ENCODE measurements at regions not wholly inside any gene's neighbourhood (a gene's known extent, or its start where the extent isn't known, plus 50 kb on each side); places are given as distances from the start of the nearest gene placed in this dataset.

- CTCF ChIA-PET: interaction anchor here (9.2 kb wide), 1 partner anchor 15 kb away, joined by 83 read pairs; no protein-coding TSS in a partner anchor
- ATAC-seq (no peak), FAIRE-seq (no peak), DNase-seq (ENCODE audit: low read depth in 1 of 2, low spot score in 1 of 2) (no peak)
- no peak overlapping the region for H3K4me2 ChIP-seq
- TF ChIP-seq BHLHE40 (IDR thresholded peaks at IDR 0.05; ENCODE audit: low read depth, low read length) (no peak), TP53 (CRISPR knock-in tag; IDR thresholded peaks at IDR 0.05) (no peak), NFE2L2 (conservative IDR thresholded peaks at IDR 0.05; ENCODE audit: low read length) (no peak), ZNF302 (CRISPR knock-in tag; IDR thresholded peaks at IDR 0.05) (no peak), MAFK (IDR thresholded peaks at IDR 0.05; ENCODE audit: partially characterized antibody) (peak; percentile 79)
- no peak overlapping the region for H3K4me3 ChIP-seq
- no peaks in the 10 kb centered on the region for H3K9me3 ChIP-seq
- 57% methylated on average over 1 of the region's 1 CpG for WGBS (ENCODE audit: missing lambda C conversion rate)
- peaks cover 5% of the 10 kb centered on the region; the same call in 2 of the 3 replicates for H3K4me1 ChIP-seq
- no peak overlapping the region for H3K27ac ChIP-seq
- POLR2A ChIA-PET: no interaction called here
These were observed 106.9 kb downstream of the WT1 start for GRCh38 chr11:32328392-32328791.

- ChIA-PET POLR2A (no interaction called here), CTCF (interaction anchor here (0.7 to 1.4 kb wide), 5 partner anchors 7 to 462 kb away, joined by 3 to 4 read pairs (median 3); no protein-coding TSS in a partner anchor)
- Histone ChIP-seq H3K4me2 (no peak overlapping the region), H3K4me1 (peaks cover 5% of the 10 kb centered on the region; the same call in 2 of the 3 replicates), H3K9me3 (no peaks in the 10 kb centered on the region), H3K27ac (no peak overlapping the region), H3K4me3 (no peak overlapping the region)
- 71% methylated on average over 10 of the region's 10 CpGs for WGBS (ENCODE audit: missing lambda C conversion rate)
- ATAC-seq: no peak
- TF ChIP-seq SMC3 (IDR thresholded peaks at IDR 0.05): no peak
- no peak for TF ChIP-seq HEYL (CRISPR knock-in tag; IDR thresholded peaks at IDR 0.05)
- TF ChIP-seq FOSB (CRISPR knock-in tag; IDR thresholded peaks at IDR 0.05): no peak
- no peak for TF ChIP-seq RCOR1 (IDR thresholded peaks at IDR 0.05; ENCODE audit: low read depth, low read length)
- TF ChIP-seq CBX8 (IDR thresholded peaks at IDR 0.05): no peak
- DNase-seq (ENCODE audit: low read depth in 1 of 2, low spot score in 1 of 2): no peak
- FAIRE-seq: no peak
These were observed 104.2 kb downstream of the WT1 start for GRCh38 chr11:32331098-32331497.

- DNase-seq (ENCODE audit: low read depth in 1 of 2, low spot score in 1 of 2) (no peak), ATAC-seq (no peak), FAIRE-seq (no peak)
- POLR2A ChIA-PET: no interaction called here
- no peak for TF ChIP-seq RCOR1 (IDR thresholded peaks at IDR 0.05; ENCODE audit: low read depth, low read length)
- no peak for TF ChIP-seq KDM5A (IDR thresholded peaks at IDR 0.05)
- no peak for TF ChIP-seq HES2 (IDR thresholded peaks at IDR 0.05)
- TF ChIP-seq CTCF (IDR thresholded peaks at IDR 0.05): no peak
- TF ChIP-seq EHF (CRISPR knock-in tag; IDR thresholded peaks at IDR 0.05): no peak
- TF ChIP-seq PBX3 (IDR thresholded peaks at IDR 0.05): no peak
- no peak for TF ChIP-seq NPAS2 (CRISPR knock-in tag; IDR thresholded peaks at IDR 0.05; ENCODE audit: borderline replicate concordance)
- TF ChIP-seq CBX8 (IDR thresholded peaks at IDR 0.05): no peak
- TF ChIP-seq HOXA7 (CRISPR knock-in tag; IDR thresholded peaks at IDR 0.05): no peak
- CTCF ChIA-PET: interaction anchor here (0.7 to 1.4 kb wide), 5 partner anchors 8 to 461 kb away, joined by 3 to 4 read pairs (median 4); no protein-coding TSS in a partner anchor
- H3K4me1 ChIP-seq: peaks cover 5% of the 10 kb centered on the region; the same call in 2 of the 3 replicates
- no peak overlapping the region for H3K4me3 ChIP-seq
- WGBS (ENCODE audit: missing lambda C conversion rate): 22% methylated on average over 1 of the region's 1 CpG
- H3K9me3 ChIP-seq: no peaks in the 10 kb centered on the region
- H3K27ac ChIP-seq: no peak overlapping the region
- H3K4me2 ChIP-seq: no peak overlapping the region
These were observed 103.5 kb downstream of the WT1 start for GRCh38 chr11:32331792-32332191.

GRCh38 chr11:32332990-32333319, 102.4 kb downstream of the WT1 start:
- no peak for FAIRE-seq
- POLR2A ChIA-PET: interaction anchor here (1.1 kb wide), 1 partner anchor 20 kb away, joined by 3 read pairs; no protein-coding TSS in a partner anchor
- H3K27ac ChIP-seq: peak overlapping the region; percentile 69 to 88
- no peaks in the 10 kb centered on the region for H3K9me3 ChIP-seq
- peak overlapping the region; percentile 80 for H3K4me2 ChIP-seq
- H3K4me1 ChIP-seq: peaks cover 5% of the 10 kb centered on the region; the same call in 2 of the 3 replicates
- 33% methylated on average over 12 of the region's 14 CpGs for WGBS (ENCODE audit: missing lambda C conversion rate)
- TF ChIP-seq FOSB (CRISPR knock-in tag; IDR thresholded peaks at IDR 0.05): no peak
- TF ChIP-seq MAZ (IDR thresholded peaks at IDR 0.05; ENCODE audit: borderline replicate concordance, low read depth, low read length): no peak
- no peak for TF ChIP-seq RAD21 (conservative IDR thresholded peaks at IDR 0.05 in 1 of 2, IDR thresholded peaks at IDR 0.05 in 1 of 2)
- TF ChIP-seq KDM1A (IDR thresholded peaks at IDR 0.05; ENCODE audit: low read depth): no peak
- TF ChIP-seq HDAC2 (IDR thresholded peaks at IDR 0.05): no peak
- no peak for TF ChIP-seq HOXA7 (CRISPR knock-in tag; IDR thresholded peaks at IDR 0.05)
- no peak for TF ChIP-seq HOXB13 (CRISPR knock-in tag; IDR thresholded peaks at IDR 0.05; ENCODE audit: low read depth)
- no peak for TF ChIP-seq TP53 (CRISPR knock-in tag; IDR thresholded peaks at IDR 0.05)
- no peak for TF ChIP-seq SREBF2 (IDR thresholded peaks at IDR 0.05)
- TF ChIP-seq NPAS2 (CRISPR knock-in tag; IDR thresholded peaks at IDR 0.05; ENCODE audit: borderline replicate concordance): no peak
- H3K4me3 ChIP-seq: peak overlapping the region; percentile 46
- peak; percentile 47 to 53; a peak in 5 of 6 replicates for ATAC-seq
- CTCF ChIA-PET: interaction anchor here (0.6 to 4.0 kb wide), 14 partner anchors 9 to 467 kb away, joined by 3 to 38 read pairs (median 3); partner anchors contain the start of gene WT1
- no peak for DNase-seq (ENCODE audit: low read depth in 1 of 2, low spot score in 1 of 2)

Measured in A549 (cell line).